ENCODE measurements at regions not wholly inside any gene's neighbourhood (a gene's known extent, or its start where the extent isn't known, plus 50 kb on each side); places are given as distances from the start of the nearest gene placed in this dataset.

DNA sequence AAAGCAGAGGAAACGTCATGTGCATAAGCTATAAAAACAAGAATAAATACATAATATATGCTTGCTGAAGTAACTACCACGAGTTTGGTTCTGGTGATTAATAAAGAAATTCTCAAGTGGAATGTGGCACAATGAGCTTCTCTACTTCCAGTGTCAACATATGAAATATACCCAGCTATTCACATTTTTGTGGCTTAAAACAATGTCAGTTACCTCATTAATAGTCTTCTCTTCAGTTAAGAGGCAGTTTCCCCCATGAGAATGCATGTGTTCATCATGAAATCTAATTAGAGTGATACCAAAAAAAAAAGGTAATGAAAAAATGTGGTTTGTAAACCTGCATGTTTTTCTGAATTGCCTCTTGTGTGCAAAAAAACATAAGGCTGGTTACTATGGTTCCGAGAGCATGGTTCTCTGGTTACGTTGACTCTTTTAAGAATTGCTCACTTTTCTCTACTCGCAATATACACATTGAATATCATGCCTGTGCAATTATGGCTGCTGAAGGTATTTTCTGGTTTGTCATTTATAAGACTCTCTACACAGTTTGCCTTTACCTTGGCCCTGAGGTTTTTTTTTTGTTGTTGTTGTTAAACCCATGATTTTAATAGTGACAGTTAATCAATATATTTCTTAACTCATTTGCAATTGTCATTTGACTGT lies 108.2 kb downstream of the PCDH7 start:
- Histone ChIP-seq H2BK120ac (replicated peaks; ENCODE audit: low read depth, low read length) (no peak overlapping the region), H3K4me1 (replicated peaks in 1 of 4; ENCODE audit: control insufficient read depth in 3 of 4, insufficient read depth in 4 of 4, low read length in 3 of 4) (no peaks in the 10 kb centered on the region), H3K9ac (replicated peaks in 1 of 4; ENCODE audit: extremely low read depth in 1 of 4, low read depth in 3 of 4, low read length in 3 of 4) (no peak overlapping the region)

More for the DNA sequence above, 108.2 kb downstream of the PCDH7 start:
- no peak overlapping the region for H3K4ac ChIP-seq (replicated peaks; ENCODE audit: insufficient read length, low read depth, low read length)
- H3K23ac ChIP-seq (ENCODE audit: insufficient read length), result no peak overlapping the region
- no peak overlapping the region for H3K4me3 ChIP-seq (ENCODE audit: extremely low read depth in 1 of 4, insufficient read depth in 2 of 4, low read depth in 3 of 4, low read length in 4 of 4)
- no peaks in the 10 kb centered on the region for H3K23me2 ChIP-seq (ENCODE audit: low read depth, low read length)
- no peak overlapping the region for H2BK12ac ChIP-seq (ENCODE audit: low read depth, low read length)
- no peak overlapping the region for H4K5ac ChIP-seq (ENCODE audit: insufficient read length, low read depth, low read length)
- no peak overlapping the region for H2BK5ac ChIP-seq (ENCODE audit: low read depth, low read length)
- H3K56ac ChIP-seq (replicated peaks; ENCODE audit: insufficient read length, low read depth, low read length), result no peak overlapping the region
- POLR2A ChIA-PET (ENCODE audit: partially characterized antibody), result no interaction called here
- no peaks in the 10 kb centered on the region for H3K79me2 ChIP-seq (ENCODE audit: control insufficient read depth in 1 of 2, insufficient read depth in 2 of 2, low read length in 2 of 2)
- TF ChIP-seq SUZ12 (IDR thresholded peaks at IDR 0.05; ENCODE audit: low read length) (no peak), KDM4A (IDR thresholded peaks at IDR 0.05; ENCODE audit: low read depth, low read length, severe bottlenecking) (no peak), RNF2 (IDR thresholded peaks at IDR 0.05; ENCODE audit: borderline replicate concordance, low read depth, low read length, missing control alignments, poor library complexity, severe bottlenecking) (no peak), JUN (IDR thresholded peaks at IDR 0.05; ENCODE audit: low read depth, low read length) (no peak), FOSL1 (IDR thresholded peaks at IDR 0.05; ENCODE audit: insufficient read depth, low read depth, low read length) (no peak), ASH2L (IDR thresholded peaks at IDR 0.05; ENCODE audit: low read length) (no peak), SIX5 (IDR thresholded peaks at IDR 0.05; ENCODE audit: low read depth, low read length) (no peak)
- no peak overlapping the region for H2BK20ac ChIP-seq (ENCODE audit: low read length)
- no peak overlapping the region for H3K18ac ChIP-seq (ENCODE audit: extremely low read depth, low read length)
- FAIRE-seq, result no peak
- H3K14ac ChIP-seq (ENCODE audit: insufficient read length), result no peak overlapping the region
- DNase-seq (ENCODE audit: low read depth in 1 of 2, low spot score in 2 of 2), result no peak
- WGBS, 2 experiments (ENCODE audit: extremely low coverage in 1 of 2, insufficient coverage in 1 of 2, insufficient read length in 1 of 2, insufficient replicate concordance in 2 of 2, low coverage in 1 of 2, low lambda C conversion rate in 2 of 2, missing lambda C conversion rate in 1 of 2), result 96% methylated on average over 5 of the region's 5 CpGs; no CpG with 5 or more reads in 1 of the 2 experiments
- no peaks in the 10 kb centered on the region for H3K79me1 ChIP-seq (ENCODE audit: low read depth, low read length)
- H4K8ac ChIP-seq (ENCODE audit: extremely low read depth, insufficient read depth, low read length), result no peak overlapping the region
- no peak overlapping the region for H2AK5ac ChIP-seq (ENCODE audit: low read depth, low read length)
- no peak overlapping the region for H3K27ac ChIP-seq (ENCODE audit: low read depth, low read length)
- no peaks in the 10 kb centered on the region for H4K20me1 ChIP-seq (replicated peaks in 1 of 2; ENCODE audit: control insufficient read depth in 1 of 2, insufficient read depth in 2 of 2, low read length in 2 of 2)
- no peaks in the 10 kb centered on the region for H3K36me3 ChIP-seq (ENCODE audit: control insufficient read depth in 2 of 4, insufficient read depth in 4 of 4, low read length in 3 of 4)
- no peaks in the 10 kb centered on the region for H3K27me3 ChIP-seq (replicated peaks in 1 of 4; ENCODE audit: control insufficient read depth in 3 of 4, extremely low read depth in 1 of 4, insufficient read depth in 3 of 4, low read length in 3 of 4)
- no peak overlapping the region for H4K91ac ChIP-seq (replicated peaks; ENCODE audit: insufficient read length, low read length)
- H3K4me2 ChIP-seq (ENCODE audit: insufficient read depth in 1 of 2, low read depth in 2 of 2, low read length in 2 of 2), result no peak overlapping the region
- no peak overlapping the region for H2BK15ac ChIP-seq (ENCODE audit: low read length)
- CTCF ChIA-PET (ENCODE audit: partially characterized antibody), result no interaction called here
- no peak overlapping the region for H2AFZ ChIP-seq (ENCODE audit: low read length)
- H3K9me3 ChIP-seq (ENCODE audit: insufficient read depth in 2 of 2, low read depth in 1 of 2, low read length in 1 of 2), result no peaks in the 10 kb centered on the region
